ENCODE measurements at regions not wholly inside any gene's neighbourhood (a gene's known extent, or its start where the extent isn't known, plus 50 kb on each side); places are given as distances from the start of the nearest gene placed in this dataset.
"Not testable (repeated sequence)": the region's sequence is repeated elsewhere in the genome, so short reads cannot be mapped to it uniquely, and the experiment has no call there.

GRCh38 chr17:33882273-33882672, 372.8 kb upstream of the CCL2 start:
- not testable (repeated sequence) for DNase-seq (ENCODE audit: low read depth in 1 of 2, low spot score in 1 of 2)

DNA sequence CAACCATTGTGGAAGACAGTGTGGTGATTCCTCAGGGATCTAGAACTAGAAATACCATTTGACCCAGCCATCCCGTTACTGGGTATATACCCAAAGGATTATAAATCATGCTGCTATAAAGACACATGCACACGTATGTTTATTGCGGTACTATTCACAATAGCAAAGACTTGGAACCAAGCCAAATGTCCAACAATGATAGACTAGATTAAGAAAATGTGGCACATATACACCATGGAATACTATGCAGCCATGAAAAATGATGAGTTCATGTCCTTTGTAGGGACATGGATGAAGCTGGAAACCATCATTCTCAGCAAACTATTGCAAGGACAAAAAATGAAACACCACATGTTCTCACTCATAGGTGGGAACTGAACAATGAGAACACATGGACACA, 372.4 kb upstream of the CCL2 start:
- DNase-seq (ENCODE audit: low read depth in 1 of 2, low spot score in 1 of 2), result not testable (repeated sequence)

DNA sequence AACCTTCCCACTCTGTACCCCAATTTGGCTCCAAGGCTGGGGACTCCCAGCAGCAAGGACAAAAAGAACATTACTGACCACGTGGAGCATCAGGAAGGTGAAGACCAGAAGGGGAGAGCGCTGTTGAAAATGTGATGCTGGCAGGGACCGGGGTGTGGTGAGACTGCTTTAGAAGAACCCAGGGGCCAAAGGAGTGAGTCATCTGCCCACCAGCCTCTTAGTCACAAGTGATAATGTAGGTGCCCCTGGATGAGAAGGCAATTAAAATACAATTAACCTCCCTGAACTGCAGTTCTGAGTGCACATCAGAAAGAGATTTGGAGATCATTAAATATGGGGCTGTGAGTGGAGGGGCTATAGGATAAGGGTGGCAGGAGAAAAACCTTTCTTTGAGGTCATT, 366.6 kb upstream of the CCL2 start:
- DNase-seq (ENCODE audit: low read depth in 1 of 2, low spot score in 1 of 2), result no peak

GRCh38 chr17:33889040-33889439, 366.0 kb upstream of the CCL2 start:
- no peak for DNase-seq (ENCODE audit: low read depth in 1 of 2, low spot score in 1 of 2)

GRCh38 chr17:33889766-33890165, 365.3 kb upstream of the CCL2 start:
- no peak for DNase-seq (ENCODE audit: low read depth in 1 of 2, low spot score in 1 of 2)

DNA sequence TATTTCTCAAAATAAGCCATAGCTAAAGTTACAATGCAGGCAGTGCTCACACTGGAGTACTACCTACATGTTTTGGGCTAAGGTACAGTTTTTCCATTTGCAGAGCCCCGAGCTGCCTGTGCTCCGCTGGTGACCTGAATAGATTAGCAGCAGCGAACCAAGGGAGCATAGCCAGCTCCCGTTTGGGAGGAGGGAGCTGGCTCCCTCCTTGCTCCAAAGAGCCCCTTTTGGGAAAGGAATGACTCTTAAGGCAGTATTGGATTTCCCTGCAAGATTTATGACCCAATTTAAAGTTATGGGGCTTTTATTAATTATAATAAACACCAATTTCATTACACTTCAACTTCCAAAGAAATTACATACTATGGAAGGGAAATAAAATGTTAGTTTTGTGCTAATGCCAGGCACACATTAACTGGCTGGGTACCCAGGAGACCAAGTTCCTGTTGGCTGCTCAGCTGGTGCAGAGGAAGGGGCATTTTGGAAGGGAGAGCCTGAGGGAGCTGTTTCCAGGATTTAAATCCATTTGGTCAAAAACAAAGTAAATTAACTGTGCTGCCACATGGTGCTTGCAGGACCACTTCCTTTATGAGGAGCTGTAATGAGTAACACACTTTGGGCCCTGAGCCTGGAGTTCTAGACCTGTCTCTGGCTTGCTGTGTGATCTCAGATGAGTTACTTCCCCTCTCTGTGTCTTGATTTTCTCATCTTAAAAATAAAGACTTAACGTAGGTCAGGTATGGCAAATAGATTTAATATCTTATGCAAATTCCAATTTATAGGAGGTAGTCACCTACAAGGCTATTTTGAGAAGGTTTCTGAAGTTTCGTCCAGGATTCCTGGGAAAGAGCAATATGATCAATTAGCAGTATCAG, 362.1 kb upstream of the CCL2 start:
- DNase-seq (ENCODE audit: low read depth in 1 of 2, low spot score in 1 of 2), result no peak

- no peak for DNase-seq (ENCODE audit: low read depth in 1 of 2, low spot score in 1 of 2)
These were observed 359.6 kb upstream of the CCL2 start for GRCh38 chr17:33895491-33895890.

DNA sequence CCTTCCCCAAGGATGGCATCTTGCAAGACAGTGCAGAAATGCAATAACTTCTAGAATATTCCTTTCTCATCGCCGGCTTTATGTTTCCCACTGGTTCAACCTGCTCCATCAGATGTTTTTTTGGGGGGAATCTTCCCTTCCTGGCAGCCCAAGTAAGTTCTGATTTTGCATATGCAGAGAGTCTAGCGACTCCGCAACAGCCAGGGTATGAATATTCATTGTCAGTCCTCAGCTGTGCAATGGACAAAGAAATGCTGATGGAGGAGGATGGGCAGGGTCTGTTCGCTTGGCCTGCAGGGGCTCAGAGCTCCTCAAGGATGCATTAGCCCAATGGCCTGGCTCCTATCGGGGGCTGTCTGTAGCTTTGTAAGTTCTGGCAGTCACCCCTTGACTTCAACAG, 358.8 kb upstream of the CCL2 start:
- no peak for DNase-seq (ENCODE audit: low read depth in 1 of 2, low spot score in 1 of 2)

GRCh38 chr17:33901085-33901484, 354.0 kb upstream of the CCL2 start:
- DNase-seq (ENCODE audit: low read depth in 1 of 2, low spot score in 1 of 2), result no peak

DNA sequence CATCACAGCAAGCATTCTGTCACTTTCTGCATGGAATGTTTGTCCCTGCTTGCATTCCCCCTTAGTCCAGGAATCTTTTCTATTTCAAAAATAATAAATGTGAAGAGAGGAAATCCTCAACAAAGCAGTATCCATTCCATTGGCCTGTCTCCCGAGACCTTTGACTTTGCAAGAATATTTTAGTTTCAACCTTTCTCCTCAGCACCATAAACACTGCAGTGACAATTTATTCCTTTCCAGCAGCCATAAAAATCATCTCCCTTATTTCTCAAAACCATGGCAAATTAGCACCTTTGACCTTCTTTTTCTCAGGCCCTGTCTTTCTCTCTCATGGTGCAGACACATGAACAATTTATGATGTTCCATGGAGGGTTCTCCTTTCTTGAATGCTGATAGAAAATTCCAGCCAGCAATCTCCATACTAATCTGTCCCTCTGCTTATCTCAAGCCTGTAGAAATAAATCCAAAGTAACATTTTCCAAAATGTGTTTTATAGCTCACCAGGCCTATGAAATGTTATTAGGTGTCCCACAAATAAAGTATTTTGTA, 352.1 kb upstream of the CCL2 start:
- DNase-seq (ENCODE audit: low read depth in 1 of 2, low spot score in 1 of 2), result no peak

DNA sequence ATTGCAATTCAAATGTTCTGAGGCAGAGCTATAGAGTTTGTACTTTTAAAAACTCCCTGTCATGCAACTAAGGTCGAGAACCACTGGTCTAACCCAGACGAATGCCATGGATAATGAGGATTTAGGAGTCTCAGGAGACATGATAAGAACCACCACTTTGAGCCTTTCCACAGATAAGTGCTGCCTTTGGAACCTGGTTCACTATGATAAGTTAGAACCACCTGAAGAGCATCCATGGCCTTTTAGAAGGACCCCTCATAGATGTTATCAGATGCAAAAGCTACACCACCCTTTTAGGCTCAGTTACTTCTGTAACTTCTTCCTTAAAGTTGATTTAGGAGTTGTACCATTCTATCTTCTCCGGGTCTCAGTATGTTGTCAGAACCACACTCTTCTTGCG, 350.6 kb upstream of the CCL2 start:
- DNase-seq (ENCODE audit: low read depth in 1 of 2, low spot score in 1 of 2), result no peak

GRCh38 chr17:33905338-33905800, 349.7 kb upstream of the CCL2 start:
- no peak for DNase-seq (ENCODE audit: low read depth in 1 of 2, low spot score in 1 of 2)

DNA sequence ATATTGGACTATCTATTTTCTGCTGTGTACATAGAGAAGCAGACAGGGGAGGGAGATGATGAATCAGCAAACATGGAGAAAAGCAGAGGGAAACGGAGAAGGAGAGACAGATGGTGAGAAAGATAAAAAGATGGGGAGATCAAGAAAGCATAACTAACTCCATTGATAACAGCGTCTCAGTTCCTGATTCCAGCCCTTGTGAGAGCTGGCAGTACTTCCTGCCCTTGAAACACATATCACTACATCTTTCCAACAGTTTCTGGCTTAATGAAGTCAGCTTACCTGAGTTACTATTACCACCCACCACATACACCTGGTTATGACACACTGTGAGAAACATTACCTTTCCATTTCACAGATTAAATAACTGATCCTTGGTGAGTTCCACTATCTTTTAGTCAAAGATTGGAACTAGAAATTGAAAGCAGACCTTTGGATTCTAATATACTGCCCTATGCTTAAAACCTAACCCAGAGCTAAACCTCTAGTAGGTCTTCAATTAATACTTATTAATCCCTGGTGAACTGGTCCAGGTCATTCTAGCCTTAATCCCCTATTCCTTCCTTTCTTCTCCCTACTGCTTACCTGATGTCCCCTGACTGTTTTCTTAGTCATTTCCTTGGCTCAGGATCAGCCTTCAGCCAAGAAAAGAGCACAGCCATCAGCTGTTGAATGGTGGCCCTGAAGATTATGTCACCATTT, 346.6 kb upstream of the CCL2 start:
- DNase-seq (ENCODE audit: low read depth in 1 of 2, low spot score in 1 of 2), result no peak

- no peak for DNase-seq (ENCODE audit: low read depth in 1 of 2, low spot score in 1 of 2)
These were observed 344.8 kb upstream of the CCL2 start for GRCh38 chr17:33910200-33910857.

GRCh38 chr17:33914125-33914524, 341.0 kb upstream of the CCL2 start:
- DNase-seq (ENCODE audit: low read depth in 1 of 2, low spot score in 1 of 2), result no peak

DNA sequence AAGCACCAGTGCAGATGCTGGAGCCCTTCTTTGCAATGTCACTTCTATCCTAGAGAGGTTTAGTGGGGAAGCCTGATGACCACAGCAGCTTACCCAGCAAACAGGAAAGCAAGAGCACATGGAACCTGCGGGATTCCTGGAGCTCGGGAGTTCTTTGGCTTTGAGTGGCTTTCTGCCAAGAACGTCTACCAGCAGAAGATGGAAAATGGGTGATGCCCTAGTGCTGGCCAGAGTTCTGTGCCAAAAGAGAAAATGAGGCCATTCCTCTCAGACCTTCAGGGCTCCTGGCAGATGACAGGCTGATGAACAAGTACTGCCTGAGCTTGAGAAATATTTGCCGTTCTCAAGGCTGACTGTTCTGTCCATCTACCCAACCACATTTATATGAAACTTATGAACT, 332.1 kb upstream of the CCL2 start:
- DNase-seq (ENCODE audit: low read depth in 1 of 2, low spot score in 1 of 2), result no peak

GRCh38 chr17:33924104-33924503, 331.0 kb upstream of the CCL2 start:
- no peak for DNase-seq (ENCODE audit: low read depth in 1 of 2, low spot score in 1 of 2)

DNA sequence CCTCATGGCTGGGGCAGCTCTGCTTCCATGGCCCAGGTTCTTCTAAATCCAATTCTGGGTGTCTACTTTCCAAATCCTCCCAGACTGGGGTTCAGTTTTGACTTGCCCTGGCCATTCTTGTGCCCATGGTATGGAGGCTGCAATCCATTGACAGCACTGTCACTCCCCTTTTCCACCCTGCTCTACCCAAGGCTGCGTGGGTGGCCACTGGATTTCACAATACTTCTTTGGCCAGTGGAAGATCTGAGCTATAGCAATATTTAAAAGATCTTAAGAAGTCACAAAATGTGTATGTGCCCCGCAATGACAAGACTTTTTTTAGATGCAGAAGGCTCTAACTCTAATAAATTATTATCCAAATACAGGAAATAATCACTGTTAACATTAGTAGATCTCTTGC, 329.4 kb upstream of the CCL2 start:
- DNase-seq (ENCODE audit: low read depth in 1 of 2, low spot score in 1 of 2), result no peak

DNA sequence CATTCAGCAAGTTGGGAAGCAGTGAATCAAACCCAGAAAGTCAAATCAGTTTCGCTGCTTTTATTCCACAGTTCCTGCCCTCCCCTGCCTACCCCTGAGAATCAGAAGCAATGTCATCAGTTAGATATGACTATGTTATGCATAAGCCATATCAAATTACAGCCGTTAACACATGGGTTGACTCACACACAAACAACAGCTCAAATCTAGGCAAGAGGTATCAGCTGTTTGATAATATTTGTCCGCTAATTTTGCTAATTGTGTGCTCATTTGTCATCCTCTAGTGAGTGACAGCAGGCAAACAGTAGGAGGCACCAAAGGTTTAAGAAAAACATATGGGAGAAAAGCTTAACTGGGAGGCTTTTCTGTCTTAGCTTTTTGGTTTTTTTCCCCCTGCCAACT, 327.4 kb upstream of the CCL2 start:
- DNase-seq (ENCODE audit: low read depth in 1 of 2, low spot score in 1 of 2), result no peak

DNA sequence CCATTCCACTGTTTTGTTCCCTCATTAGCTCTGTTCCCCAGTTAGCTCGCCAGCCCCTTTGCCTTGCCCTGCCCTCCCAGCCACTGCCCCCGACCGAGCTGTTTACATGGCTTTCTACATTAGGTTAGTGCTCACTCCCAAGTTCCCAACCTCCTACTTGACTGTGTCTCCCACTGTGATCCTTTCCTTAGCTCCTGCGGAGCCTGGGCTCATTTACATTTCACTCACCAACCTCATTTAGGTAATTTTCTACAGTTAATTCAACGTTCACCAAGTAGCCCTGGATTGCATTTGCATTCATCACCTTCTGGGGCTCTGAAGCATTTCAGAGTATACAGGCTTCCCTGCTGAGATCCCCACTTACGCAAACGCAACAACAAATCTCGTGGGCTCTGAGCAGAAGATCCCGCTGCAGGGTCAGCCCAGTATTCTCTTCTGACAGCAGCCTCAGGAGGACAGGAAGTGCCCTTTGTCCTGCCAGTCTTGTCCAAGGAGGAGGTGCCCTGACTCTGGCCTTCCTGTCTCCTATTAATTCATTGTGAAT, 325.8 kb upstream of the CCL2 start:
- no peak for DNase-seq (ENCODE audit: low read depth in 1 of 2, low spot score in 1 of 2)

DNA sequence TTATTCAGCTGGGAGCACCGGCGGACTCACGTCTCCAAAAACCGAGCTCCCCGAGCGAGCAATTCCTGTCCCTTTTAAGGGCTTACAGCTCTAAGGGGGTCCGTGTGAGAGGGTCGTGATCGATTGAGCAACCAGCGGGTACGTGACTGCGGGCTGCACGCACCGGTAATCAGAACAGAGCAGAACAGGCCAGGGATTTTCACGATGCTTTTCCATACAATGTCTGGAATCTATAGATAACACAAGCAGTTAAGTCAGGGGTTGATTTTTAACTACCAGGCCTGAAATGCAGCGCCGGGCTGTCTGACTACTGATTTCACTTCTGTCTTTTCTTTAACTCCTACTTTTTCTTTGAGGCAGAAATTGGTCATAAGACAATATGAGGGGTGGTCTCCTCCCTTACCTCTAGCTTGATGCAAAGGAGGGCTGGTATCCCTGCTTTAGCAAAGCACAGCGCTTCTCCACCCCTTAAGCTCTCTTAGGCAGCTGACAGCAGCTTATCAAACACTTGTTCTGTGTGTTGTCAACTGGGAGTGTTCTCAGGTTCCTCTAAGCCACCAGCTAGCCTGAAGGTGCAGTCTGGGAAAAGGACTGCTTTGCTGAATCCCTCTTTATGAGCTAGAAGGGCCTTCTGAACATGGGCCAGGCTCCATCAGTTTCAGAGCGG, 323.8 kb upstream of the CCL2 start:
- DNase-seq (ENCODE audit: low read depth in 1 of 2, low spot score in 1 of 2), result not testable (repeated sequence)

Data from activated CD4-positive, alpha-beta T cell treated with anti-CD3 and anti-CD28 coated beads, Interleukin-2, amount 50 U/mL, for 24 hours (primary cell).